GM23338 (cell line): ENCODE measurements at regions not wholly inside any gene's neighbourhood (a gene's known extent, or its start where the extent isn't known, plus 50 kb on each side); places are given as distances from the start of the nearest gene placed in this dataset.

Experiments
- ATAC-seq: fragments of 200-7000 bp; cut with Tn5 transposase; 3 replicates; pipeline ENCODE4 v1.9.1; 2020
- DNase-seq: peaks from one replicate; pipeline ENCODE4 v3.0.0-alpha.2; 2015; ENCODE audit warnings: low spot score
- H2AFZ ChIP-seq: fragments of 200-600 bp; sonication (generic); 2 replicates; pipeline ENCODE4 v1.8.0; 2016; ENCODE audit warnings: antibody characterized with exemption, mild to moderate bottlenecking, moderate library complexity
- H3F3A ChIP-seq: fragments of 200-600 bp; sonication (generic); replicated peaks from 2 replicates; pipeline ENCODE4 v1.8.0; 2017; ENCODE audit warnings: antibody characterized with exemption, mixed run types, low read depth
- H3K27ac ChIP-seq: fragments of 200-600 bp; sonication (generic); 2 replicates; pipeline ENCODE4 v1.6.1; 2016; ENCODE audit warnings: low read depth
- H3K27me3 ChIP-seq: fragments of 200-600 bp; sonication (generic); 2 replicates; pipeline ENCODE4 v1.8.0; 2016; ENCODE audit warnings: mild to moderate bottlenecking, mixed run types, moderate library complexity; ENCODE audit not compliant: insufficient read depth
- H3K36me3 ChIP-seq: fragments of 200-600 bp; sonication (generic); 2 replicates; pipeline ENCODE4 v1.8.0; 2016; ENCODE audit warnings: mild to moderate bottlenecking; ENCODE audit not compliant: insufficient read depth
- H3K4me1 ChIP-seq: fragments of 200-600 bp; sonication (generic); 2 replicates; pipeline ENCODE4 v1.8.0; 2016; ENCODE audit warnings: mild to moderate bottlenecking, moderate library complexity; ENCODE audit not compliant: insufficient read depth
- H3K4me2 ChIP-seq: fragments of 200-600 bp; sonication (generic); 2 replicates; pipeline ENCODE4 v1.7.1; 2017; ENCODE audit warnings: mixed run types
- H3K4me3 ChIP-seq: fragments of 200-600 bp; sonication (generic); 2 replicates; pipeline ENCODE4 v1.6.1; 2016; ENCODE audit warnings: mixed run types
- H3K79me2 ChIP-seq: fragments of 200-600 bp; sonication (generic); replicated peaks from 2 replicates; pipeline ENCODE4 v1.8.0; 2017; ENCODE audit warnings: mild to moderate bottlenecking; ENCODE audit not compliant: insufficient read depth
- H3K9me2 ChIP-seq: fragments of 200-600 bp; sonication (generic); 2 replicates; pipeline ENCODE4 v1.8.0; 2017; ENCODE audit not compliant: insufficient read depth
- H4K20me1 ChIP-seq: fragments of 200-600 bp; sonication (generic); replicated peaks from 2 replicates; pipeline ENCODE4 v1.8.0; 2017; ENCODE audit warnings: mild to moderate bottlenecking; ENCODE audit not compliant: insufficient read depth
- H3K27ac Mint-ChIP-seq: 2 replicates; pipeline ENCODE4 v1.8.0; 2020; ENCODE audit warnings: inconsistent platforms, mild to moderate bottlenecking, moderate library complexity, mixed read lengths
- H3K27me3 Mint-ChIP-seq: 3 replicates; pipeline ENCODE4 v1.8.0; 2022; ENCODE audit warnings: low read depth, mild to moderate bottlenecking, moderate library complexity, mixed read lengths, inconsistent platforms; ENCODE audit not compliant: insufficient read depth, poor library complexity
- H3K36me3 Mint-ChIP-seq: 3 replicates; pipeline ENCODE4 v1.8.0; 2021; ENCODE audit warnings: low read depth, mild to moderate bottlenecking, inconsistent platforms, moderate library complexity, mixed read lengths
- H3K4me1 Mint-ChIP-seq: 3 replicates; pipeline ENCODE4 v1.8.0; 2020; ENCODE audit warnings: mild to moderate bottlenecking, inconsistent platforms, mixed read lengths
- H3K4me3 Mint-ChIP-seq: 3 replicates; pipeline ENCODE4 v1.8.0; 2021; ENCODE audit warnings: moderate library complexity, mild to moderate bottlenecking, inconsistent platforms, mixed read lengths
- H3K9me3 Mint-ChIP-seq: 3 replicates; pipeline ENCODE4 v1.8.0; 2020; ENCODE audit warnings: moderate library complexity, mild to moderate bottlenecking, inconsistent platforms, mixed read lengths
- CREB1 ChIP-seq: fragments of 250-450 bp; sonication (Bioruptor Pico); IDR thresholded peaks from 2 replicates; pipeline ENCODE4 v1.5.0; 2020; ENCODE audit warnings: low read depth, mild to moderate bottlenecking, moderate library complexity
- EZH2 ChIP-seq: fragments of 200-600 bp; sonication (generic); IDR thresholded peaks from one replicate; pipeline ENCODE4 v1.8.0; 2017; ENCODE audit warnings: antibody characterized with exemption, mild to moderate bottlenecking, low read depth; ENCODE audit not compliant: unreplicated experiment
- EZH2phosphoT487 ChIP-seq: fragments of 200-600 bp; sonication (generic); IDR thresholded peaks from one replicate; pipeline ENCODE4 v1.8.1; 2018; ENCODE audit warnings: antibody characterized with exemption; ENCODE audit not compliant: unreplicated experiment
- JUNB ChIP-seq: IDR thresholded peaks from one replicate; pipeline ENCODE4 v1.6.1; 2016; ENCODE audit warnings: antibody characterized with exemption; ENCODE audit not compliant: unreplicated experiment
- NANOG ChIP-seq: IDR thresholded peaks from 2 replicates; pipeline ENCODE4 v1.6.1; 2016; ENCODE audit warnings: antibody characterized with exemption, borderline replicate concordance
- POLR2AphosphoS5 ChIP-seq: IDR thresholded peaks from 2 replicates; pipeline ENCODE4 v1.6.1; 2016; ENCODE audit warnings: antibody characterized with exemption, low read depth
- STAT1 ChIP-seq: IDR thresholded peaks from one replicate; pipeline ENCODE4 v1.6.1; 2016; ENCODE audit warnings: antibody characterized with exemption; ENCODE audit not compliant: unreplicated experiment
- ZNF114 ChIP-seq: fragments of 250-450 bp; sonication (Bioruptor Pico); IDR thresholded peaks from 2 replicates; pipeline ENCODE4 v1.5.0; 2020; ENCODE audit warnings: mild to moderate bottlenecking, moderate library complexity
- ZNF331 ChIP-seq: fragments of 250-450 bp; sonication (Bioruptor Pico); IDR thresholded peaks from 2 replicates; pipeline ENCODE4 v1.5.0; 2020; ENCODE audit warnings: low read depth, mild to moderate bottlenecking, moderate library complexity
- TF ChIP-seq, protein P1 (sequence below): IDR thresholded peaks from one replicate; pipeline ENCODE4 v1.6.1; 2018; ENCODE audit warnings: antibody characterized with exemption; ENCODE audit not compliant: unreplicated experiment
- TF ChIP-seq, protein P2 (sequence below): fragments of 250-450 bp; sonication (Bioruptor Pico); IDR thresholded peaks from 2 replicates; pipeline ENCODE4 v1.5.0; 2020; ENCODE audit warnings: mild to moderate bottlenecking, moderate library complexity
- TF ChIP-seq, protein P3 (sequence below), 2 experiments: fragments of 200-600 bp in 1 of 2; sonication (generic) in 1 of 2; conservative IDR thresholded peaks; 2 replicates each; pipeline versions ENCODE4 v1.5.1 to v1.6.1; 2016 to 2017; ENCODE audit warnings: antibody characterized with exemption in 2 of 2, low read depth in 2 of 2, mild to moderate bottlenecking in 2 of 2, moderate library complexity in 1 of 2
- TF ChIP-seq, protein P4 (sequence below): IDR thresholded peaks from 2 replicates; pipeline ENCODE4 v1.6.1; 2016; ENCODE audit warnings: antibody characterized with exemption

DNA sequence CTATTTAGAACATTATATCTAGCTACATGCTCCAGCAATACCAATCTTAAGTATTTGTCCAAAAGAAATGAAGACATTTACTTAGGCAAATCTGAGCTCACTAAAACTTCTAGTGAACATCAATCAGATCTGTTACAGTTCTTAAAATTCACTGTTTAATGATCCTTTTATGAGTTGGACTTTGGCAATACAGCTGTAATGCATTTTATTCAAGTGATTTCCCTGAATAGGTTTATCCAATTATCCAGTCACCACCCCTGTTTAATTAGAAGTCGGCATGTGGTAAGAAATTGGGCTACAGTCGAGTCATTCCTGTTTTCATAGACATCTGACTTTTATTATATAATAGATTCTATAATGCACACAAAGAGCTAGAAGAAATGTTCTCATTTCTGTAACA is 1029.0 kb upstream of the TENM4 start:
- TF ChIP-seq, protein P1, sequence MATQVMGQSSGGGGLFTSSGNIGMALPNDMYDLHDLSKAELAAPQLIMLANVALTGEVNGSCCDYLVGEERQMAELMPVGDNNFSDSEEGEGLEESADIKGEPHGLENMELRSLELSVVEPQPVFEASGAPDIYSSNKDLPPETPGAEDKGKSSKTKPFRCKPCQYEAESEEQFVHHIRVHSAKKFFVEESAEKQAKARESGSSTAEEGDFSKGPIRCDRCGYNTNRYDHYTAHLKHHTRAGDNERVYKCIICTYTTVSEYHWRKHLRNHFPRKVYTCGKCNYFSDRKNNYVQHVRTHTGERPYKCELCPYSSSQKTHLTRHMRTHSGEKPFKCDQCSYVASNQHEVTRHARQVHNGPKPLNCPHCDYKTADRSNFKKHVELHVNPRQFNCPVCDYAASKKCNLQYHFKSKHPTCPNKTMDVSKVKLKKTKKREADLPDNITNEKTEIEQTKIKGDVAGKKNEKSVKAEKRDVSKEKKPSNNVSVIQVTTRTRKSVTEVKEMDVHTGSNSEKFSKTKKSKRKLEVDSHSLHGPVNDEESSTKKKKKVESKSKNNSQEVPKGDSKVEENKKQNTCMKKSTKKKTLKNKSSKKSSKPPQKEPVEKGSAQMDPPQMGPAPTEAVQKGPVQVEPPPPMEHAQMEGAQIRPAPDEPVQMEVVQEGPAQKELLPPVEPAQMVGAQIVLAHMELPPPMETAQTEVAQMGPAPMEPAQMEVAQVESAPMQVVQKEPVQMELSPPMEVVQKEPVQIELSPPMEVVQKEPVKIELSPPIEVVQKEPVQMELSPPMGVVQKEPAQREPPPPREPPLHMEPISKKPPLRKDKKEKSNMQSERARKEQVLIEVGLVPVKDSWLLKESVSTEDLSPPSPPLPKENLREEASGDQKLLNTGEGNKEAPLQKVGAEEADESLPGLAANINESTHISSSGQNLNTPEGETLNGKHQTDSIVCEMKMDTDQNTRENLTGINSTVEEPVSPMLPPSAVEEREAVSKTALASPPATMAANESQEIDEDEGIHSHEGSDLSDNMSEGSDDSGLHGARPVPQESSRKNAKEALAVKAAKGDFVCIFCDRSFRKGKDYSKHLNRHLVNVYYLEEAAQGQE = no peak
- no peak for TF ChIP-seq EZH2phosphoT487
- TF ChIP-seq ZNF114 = no peak
- no peak for TF ChIP-seq JUNB
- TF ChIP-seq CREB1 (CRISPR knock-in tag) = no peak
- TF ChIP-seq, protein P2, sequence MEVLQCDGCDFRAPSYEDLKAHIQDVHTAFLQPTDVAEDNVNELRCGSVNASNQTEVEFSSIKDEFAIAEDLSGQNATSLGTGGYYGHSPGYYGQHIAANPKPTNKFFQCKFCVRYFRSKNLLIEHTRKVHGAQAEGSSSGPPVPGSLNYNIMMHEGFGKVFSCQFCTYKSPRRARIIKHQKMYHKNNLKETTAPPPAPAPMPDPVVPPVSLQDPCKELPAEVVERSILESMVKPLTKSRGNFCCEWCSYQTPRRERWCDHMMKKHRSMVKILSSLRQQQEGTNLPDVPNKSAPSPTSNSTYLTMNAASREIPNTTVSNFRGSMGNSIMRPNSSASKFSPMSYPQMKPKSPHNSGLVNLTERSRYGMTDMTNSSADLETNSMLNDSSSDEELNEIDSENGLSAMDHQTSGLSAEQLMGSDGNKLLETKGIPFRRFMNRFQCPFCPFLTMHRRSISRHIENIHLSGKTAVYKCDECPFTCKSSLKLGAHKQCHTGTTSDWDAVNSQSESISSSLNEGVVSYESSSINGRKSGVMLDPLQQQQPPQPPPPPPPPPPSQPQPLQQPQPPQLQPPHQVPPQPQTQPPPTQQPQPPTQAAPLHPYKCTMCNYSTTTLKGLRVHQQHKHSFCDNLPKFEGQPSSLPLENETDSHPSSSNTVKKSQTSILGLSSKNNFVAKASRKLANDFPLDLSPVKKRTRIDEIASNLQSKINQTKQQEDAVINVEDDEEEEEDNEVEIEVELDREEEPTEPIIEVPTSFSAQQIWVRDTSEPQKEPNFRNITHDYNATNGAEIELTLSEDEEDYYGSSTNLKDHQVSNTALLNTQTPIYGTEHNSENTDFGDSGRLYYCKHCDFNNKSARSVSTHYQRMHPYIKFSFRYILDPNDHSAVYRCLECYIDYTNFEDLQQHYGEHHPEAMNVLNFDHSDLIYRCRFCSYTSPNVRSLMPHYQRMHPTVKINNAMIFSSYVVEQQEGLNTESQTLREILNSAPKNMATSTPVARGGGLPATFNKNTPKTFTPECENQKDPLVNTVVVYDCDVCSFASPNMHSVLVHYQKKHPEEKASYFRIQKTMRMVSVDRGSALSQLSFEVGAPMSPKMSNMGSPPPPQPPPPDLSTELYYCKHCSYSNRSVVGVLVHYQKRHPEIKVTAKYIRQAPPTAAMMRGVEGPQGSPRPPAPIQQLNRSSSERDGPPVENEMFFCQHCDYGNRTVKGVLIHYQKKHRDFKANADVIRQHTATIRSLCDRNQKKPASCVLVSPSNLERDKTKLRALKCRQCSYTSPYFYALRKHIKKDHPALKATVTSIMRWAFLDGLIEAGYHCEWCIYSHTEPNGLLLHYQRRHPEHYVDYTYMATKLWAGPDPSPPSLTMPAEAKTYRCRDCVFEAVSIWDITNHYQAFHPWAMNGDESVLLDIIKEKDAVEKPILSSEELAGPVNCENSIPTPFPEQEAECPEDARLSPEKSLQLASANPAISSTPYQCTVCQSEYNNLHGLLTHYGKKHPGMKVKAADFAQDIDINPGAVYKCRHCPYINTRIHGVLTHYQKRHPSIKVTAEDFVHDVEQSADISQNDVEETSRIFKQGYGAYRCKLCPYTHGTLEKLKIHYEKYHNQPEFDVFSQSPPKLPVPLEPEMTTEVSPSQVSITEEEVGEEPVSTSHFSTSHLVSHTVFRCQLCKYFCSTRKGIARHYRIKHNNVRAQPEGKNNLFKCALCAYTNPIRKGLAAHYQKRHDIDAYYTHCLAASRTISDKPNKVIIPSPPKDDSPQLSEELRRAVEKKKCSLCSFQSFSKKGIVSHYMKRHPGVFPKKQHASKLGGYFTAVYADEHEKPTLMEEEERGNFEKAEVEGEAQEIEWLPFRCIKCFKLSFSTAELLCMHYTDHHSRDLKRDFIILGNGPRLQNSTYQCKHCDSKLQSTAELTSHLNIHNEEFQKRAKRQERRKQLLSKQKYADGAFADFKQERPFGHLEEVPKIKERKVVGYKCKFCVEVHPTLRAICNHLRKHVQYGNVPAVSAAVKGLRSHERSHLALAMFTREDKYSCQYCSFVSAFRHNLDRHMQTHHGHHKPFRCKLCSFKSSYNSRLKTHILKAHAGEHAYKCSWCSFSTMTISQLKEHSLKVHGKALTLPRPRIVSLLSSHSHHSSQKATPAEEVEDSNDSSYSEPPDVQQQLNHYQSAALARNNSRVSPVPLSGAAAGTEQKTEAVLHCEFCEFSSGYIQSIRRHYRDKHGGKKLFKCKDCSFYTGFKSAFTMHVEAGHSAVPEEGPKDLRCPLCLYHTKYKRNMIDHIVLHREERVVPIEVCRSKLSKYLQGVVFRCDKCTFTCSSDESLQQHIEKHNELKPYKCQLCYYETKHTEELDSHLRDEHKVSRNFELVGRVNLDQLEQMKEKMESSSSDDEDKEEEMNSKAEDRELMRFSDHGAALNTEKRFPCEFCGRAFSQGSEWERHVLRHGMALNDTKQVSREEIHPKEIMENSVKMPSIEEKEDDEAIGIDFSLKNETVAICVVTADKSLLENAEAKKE (CRISPR knock-in tag) = no peak
- TF ChIP-seq, protein P3, sequence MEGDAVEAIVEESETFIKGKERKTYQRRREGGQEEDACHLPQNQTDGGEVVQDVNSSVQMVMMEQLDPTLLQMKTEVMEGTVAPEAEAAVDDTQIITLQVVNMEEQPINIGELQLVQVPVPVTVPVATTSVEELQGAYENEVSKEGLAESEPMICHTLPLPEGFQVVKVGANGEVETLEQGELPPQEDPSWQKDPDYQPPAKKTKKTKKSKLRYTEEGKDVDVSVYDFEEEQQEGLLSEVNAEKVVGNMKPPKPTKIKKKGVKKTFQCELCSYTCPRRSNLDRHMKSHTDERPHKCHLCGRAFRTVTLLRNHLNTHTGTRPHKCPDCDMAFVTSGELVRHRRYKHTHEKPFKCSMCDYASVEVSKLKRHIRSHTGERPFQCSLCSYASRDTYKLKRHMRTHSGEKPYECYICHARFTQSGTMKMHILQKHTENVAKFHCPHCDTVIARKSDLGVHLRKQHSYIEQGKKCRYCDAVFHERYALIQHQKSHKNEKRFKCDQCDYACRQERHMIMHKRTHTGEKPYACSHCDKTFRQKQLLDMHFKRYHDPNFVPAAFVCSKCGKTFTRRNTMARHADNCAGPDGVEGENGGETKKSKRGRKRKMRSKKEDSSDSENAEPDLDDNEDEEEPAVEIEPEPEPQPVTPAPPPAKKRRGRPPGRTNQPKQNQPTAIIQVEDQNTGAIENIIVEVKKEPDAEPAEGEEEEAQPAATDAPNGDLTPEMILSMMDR (conservative IDR thresholded peaks at IDR 0.05; ENCODE audit: low read depth in 2 of 2) = no peak
- TF ChIP-seq, protein P4, sequence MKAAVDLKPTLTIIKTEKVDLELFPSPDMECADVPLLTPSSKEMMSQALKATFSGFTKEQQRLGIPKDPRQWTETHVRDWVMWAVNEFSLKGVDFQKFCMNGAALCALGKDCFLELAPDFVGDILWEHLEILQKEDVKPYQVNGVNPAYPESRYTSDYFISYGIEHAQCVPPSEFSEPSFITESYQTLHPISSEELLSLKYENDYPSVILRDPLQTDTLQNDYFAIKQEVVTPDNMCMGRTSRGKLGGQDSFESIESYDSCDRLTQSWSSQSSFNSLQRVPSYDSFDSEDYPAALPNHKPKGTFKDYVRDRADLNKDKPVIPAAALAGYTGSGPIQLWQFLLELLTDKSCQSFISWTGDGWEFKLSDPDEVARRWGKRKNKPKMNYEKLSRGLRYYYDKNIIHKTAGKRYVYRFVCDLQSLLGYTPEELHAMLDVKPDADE = no peak
- no peak for TF ChIP-seq ZNF331 (CRISPR knock-in tag)
- TF ChIP-seq STAT1 = no peak
- TF ChIP-seq EZH2 = no peak
- TF ChIP-seq NANOG = no peak
- no peak for TF ChIP-seq POLR2AphosphoS5
- H3K36me3 ChIP-seq = no peaks in the 10 kb centered on the region
- peaks cover 15% of the 10 kb centered on the region; the same call in 1 of the 2 replicates for H3K9me2 ChIP-seq
- no peaks in the 10 kb centered on the region for H3K27me3 ChIP-seq
- H4K20me1 ChIP-seq = no peaks in the 10 kb centered on the region
- Mint-ChIP-seq H3K36me3 (no peaks in the 10 kb centered on the region), H3K27me3 (peaks cover 2% of the 10 kb centered on the region), H3K4me3 (no peak overlapping the region), H3K9me3 (peaks cover 4% of the 10 kb centered on the region; the same call in 1 of the 3 replicates), H3K27ac (no peak overlapping the region), H3K4me1 (peaks cover 23% of the 10 kb centered on the region)
- H3K27ac ChIP-seq = no peak overlapping the region
- ATAC-seq (no peak), DNase-seq (no peak)
- no peak overlapping the region for H2AFZ ChIP-seq
- no peaks in the 10 kb centered on the region for H3F3A ChIP-seq
- H3K79me2 ChIP-seq = no peaks in the 10 kb centered on the region
- peaks cover 24% of the 10 kb centered on the region for H3K4me1 ChIP-seq
- no peak overlapping the region for H3K4me2 ChIP-seq
- no peak overlapping the region for H3K4me3 ChIP-seq
